GM12864 (cell line): ENCODE measurements at regions not wholly inside any gene's neighbourhood (a gene's known extent, or its start where the extent isn't known, plus 50 kb on each side); places are given as distances from the start of the nearest gene placed in this dataset.
"Not testable (repeated sequence)": the region's sequence is repeated elsewhere in the genome, so short reads cannot be mapped to it uniquely, and the experiment has no call there.

Experiments used
- DNase-seq: peaks from one replicate; pipeline ENCODE4 v3.0.0-alpha.2; 2011; ENCODE audit warnings: low read depth
- H3K4me3 ChIP-seq: 2 replicates; pipeline ENCODE4 v1.5.1; 2011; ENCODE audit warnings: mild to moderate bottlenecking, low read depth, low read length, control low read depth
- CTCF ChIP-seq: IDR thresholded peaks from 2 replicates; pipeline ENCODE4 v1.5.1; 2011; ENCODE audit warnings: low read depth, mild to moderate bottlenecking, moderate library complexity, low read length, control low read depth, inconsistent platforms; ENCODE audit errors: missing control alignments

GRCh38 chr14:40656311-40656710 lies 950.4 kb upstream of the LRFN5 start:
- no peak for DNase-seq
- H3K4me3 ChIP-seq, result no peak overlapping the region
- TF ChIP-seq CTCF, result no peak

GRCh38 chr14:40652089-40652691 lies 954.5 kb upstream of the LRFN5 start:
- DNase-seq, result no peak
- no peak overlapping the region for H3K4me3 ChIP-seq
- no peak for TF ChIP-seq CTCF

GRCh38 chr14:40630471-40630870 lies 976.2 kb upstream of the LRFN5 start:
- DNase-seq, result no peak
- no peak for TF ChIP-seq CTCF
- no peak overlapping the region for H3K4me3 ChIP-seq

GRCh38 chr14:40629551-40630137 lies 977.0 kb upstream of the LRFN5 start:
- H3K4me3 ChIP-seq, DNase-seq: not testable (repeated sequence)

- TF ChIP-seq CTCF, result no peak
- DNase-seq, result no peak
- H3K4me3 ChIP-seq, result no peak overlapping the region
These were observed 977.5 kb upstream of the LRFN5 start for GRCh38 chr14:40629144-40629543.

GRCh38 chr14:40623643-40624042 lies 983.0 kb upstream of the LRFN5 start:
- DNase-seq, result no peak
- no peak for TF ChIP-seq CTCF
- H3K4me3 ChIP-seq, result no peak overlapping the region

GRCh38 chr14:40618225-40618898 lies 988.3 kb upstream of the LRFN5 start:
- DNase-seq, result no peak
- TF ChIP-seq CTCF, result no peak
- H3K4me3 ChIP-seq, result no peak overlapping the region
